ENCODE measurements at regions not wholly inside any gene's neighbourhood (a gene's known extent, or its start where the extent isn't known, plus 50 kb on each side); places are given as distances from the start of the nearest gene placed in this dataset.

DNA sequence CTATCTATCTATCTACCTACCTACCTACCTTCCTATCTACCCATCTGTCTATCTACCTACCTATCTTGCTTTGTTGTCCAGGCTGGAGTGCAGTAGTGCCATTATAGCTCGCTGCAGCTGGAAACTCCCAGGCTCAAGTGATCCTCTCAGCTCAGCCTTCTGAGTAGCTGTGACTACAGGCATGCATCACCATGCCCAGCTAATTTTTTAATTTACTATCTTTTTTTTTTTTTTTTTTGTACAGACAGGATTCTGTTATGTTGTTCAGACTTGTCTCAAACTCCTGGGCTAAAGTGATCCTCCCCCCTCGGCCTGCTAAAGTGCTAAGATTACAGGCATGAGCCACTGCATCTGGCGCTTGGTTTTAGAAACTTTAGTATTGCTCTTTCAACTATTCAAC lies 762.4 kb downstream of the SLC6A15 start:
- TF ChIP-seq POLR2AphosphoS5 (IDR thresholded peaks at IDR 0.05; ENCODE audit: borderline replicate concordance, low read depth, low read length), result no peak
- no peak for TF ChIP-seq EZH2 (IDR thresholded peaks at IDR 0.05)
